Mammary epithelial cell (primary cell): ENCODE measurements at regions not wholly inside any gene's neighbourhood (a gene's known extent, or its start where the extent isn't known, plus 50 kb on each side); places are given as distances from the start of the nearest gene placed in this dataset.

Source experiments
- CTCF ChIP-seq, 2 donors: IDR thresholded peaks in 1 of 2; conservative IDR thresholded peaks in 1 of 2; 2 replicates each; pipeline ENCODE4 v1.5.1; 2011 to 2012; ENCODE audit warnings: inconsistent platforms in 2 of 2, low read length in 2 of 2, mild to moderate bottlenecking in 2 of 2, control low read depth in 1 of 2, low read depth in 1 of 2; ENCODE audit not compliant: insufficient read depth in 1 of 2; ENCODE audit errors: extremely low read depth in 1 of 2
- EZH2 ChIP-seq: IDR thresholded peaks from 2 replicates; pipeline ENCODE4 v1.6.1; 2012; ENCODE audit warnings: low read length, inconsistent platforms, borderline replicate concordance

GRCh38 chr7:80044796-80045195, 89.8 kb upstream of the GNAI1 start:
- TF ChIP-seq CTCF (conservative IDR thresholded peaks at IDR 0.05 in 1 of 2, IDR thresholded peaks at IDR 0.05 in 1 of 2; ENCODE audit: extremely low read depth in 1 of 2, insufficient read depth in 1 of 2, low read depth in 1 of 2, low read length in 2 of 2), result no peak
- no peak for TF ChIP-seq EZH2
